ENCODE measurements at regions not wholly inside any gene's neighbourhood (a gene's known extent, or its start where the extent isn't known, plus 50 kb on each side); places are given as distances from the start of the nearest gene placed in this dataset.

DNA sequence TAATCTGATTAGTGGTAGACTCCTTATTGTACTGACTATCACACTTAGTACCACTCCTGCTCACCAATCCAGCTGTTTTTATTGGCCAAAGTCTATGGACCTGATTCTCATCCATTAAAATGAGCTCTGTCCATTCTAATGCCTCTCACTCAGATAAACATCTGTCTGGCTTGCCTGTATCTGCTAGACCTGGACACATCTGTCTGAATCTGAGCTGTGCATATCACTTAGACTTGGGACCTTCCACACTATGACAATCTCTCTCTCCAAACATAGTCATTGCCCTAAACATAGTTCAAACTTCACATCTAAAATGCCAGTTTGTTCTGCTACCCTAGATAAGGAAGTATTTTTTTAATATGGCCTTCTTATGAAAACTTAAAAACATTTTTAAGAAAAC, 92.6 kb downstream of the CENPW start:
- CTCF ChIA-PET = no interaction called here
- Histone ChIP-seq H3K4me3 (ENCODE audit: low read depth, low read length) (no peak overlapping the region), H3K36me3 (ENCODE audit: control insufficient read depth in 2 of 2, insufficient read depth in 1 of 2, low read length in 2 of 2) (no peaks in the 10 kb centered on the region), H3K9me3 (ENCODE audit: control insufficient read depth, insufficient read depth, low read depth, low read length) (no peaks in the 10 kb centered on the region), H3K4me1 (ENCODE audit: control insufficient read depth, insufficient read depth, low read length) (no peaks in the 10 kb centered on the region), H3K27ac (ENCODE audit: extremely low read depth, low read depth, low read length) (no peak overlapping the region)
- TF ChIP-seq ZNF555 (tag by site-specific recombination; conservative IDR thresholded peaks at IDR 0.05) (no peak), ZNF433 (tag by site-specific recombination; IDR thresholded peaks at IDR 0.05; ENCODE audit: low read depth) (no peak), ZNF785 (tag by site-specific recombination; IDR thresholded peaks at IDR 0.05) (no peak), ZBTB10 (tag by site-specific recombination; IDR thresholded peaks at IDR 0.05) (no peak), ZNF354C (tag by site-specific recombination; IDR thresholded peaks at IDR 0.05; ENCODE audit: borderline replicate concordance, low read depth) (no peak), ZFHX2 (tag by site-specific recombination; conservative IDR thresholded peaks at IDR 0.05) (no peak), BCL6B (tag by site-specific recombination; IDR thresholded peaks at IDR 0.05) (no peak), ZNF10 (tag by site-specific recombination; IDR thresholded peaks at IDR 0.05) (no peak), ZNF157 (tag by site-specific recombination; IDR thresholded peaks at IDR 0.05) (no peak), ZNF211 (tag by site-specific recombination; IDR thresholded peaks at IDR 0.05; ENCODE audit: low read depth) (no peak), ZNF560 (tag by site-specific recombination; IDR thresholded peaks at IDR 0.05; ENCODE audit: borderline replicate concordance) (no peak), ZNF561 (tag by site-specific recombination; IDR thresholded peaks at IDR 0.05; ENCODE audit: borderline replicate concordance) (no peak)
- TF ChIP-seq, protein P1, sequence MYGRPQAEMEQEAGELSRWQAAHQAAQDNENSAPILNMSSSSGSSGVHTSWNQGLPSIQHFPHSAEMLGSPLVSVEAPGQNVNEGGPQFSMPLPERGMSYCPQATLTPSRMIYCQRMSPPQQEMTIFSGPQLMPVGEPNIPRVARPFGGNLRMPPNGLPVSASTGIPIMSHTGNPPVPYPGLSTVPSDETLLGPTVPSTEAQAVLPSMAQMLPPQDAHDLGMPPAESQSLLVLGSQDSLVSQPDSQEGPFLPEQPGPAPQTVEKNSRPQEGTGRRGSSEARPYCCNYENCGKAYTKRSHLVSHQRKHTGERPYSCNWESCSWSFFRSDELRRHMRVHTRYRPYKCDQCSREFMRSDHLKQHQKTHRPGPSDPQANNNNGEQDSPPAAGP (tag by site-specific recombination; IDR thresholded peaks at IDR 0.05) = no peak
- POLR2A ChIA-PET = no interaction called here

DNA sequence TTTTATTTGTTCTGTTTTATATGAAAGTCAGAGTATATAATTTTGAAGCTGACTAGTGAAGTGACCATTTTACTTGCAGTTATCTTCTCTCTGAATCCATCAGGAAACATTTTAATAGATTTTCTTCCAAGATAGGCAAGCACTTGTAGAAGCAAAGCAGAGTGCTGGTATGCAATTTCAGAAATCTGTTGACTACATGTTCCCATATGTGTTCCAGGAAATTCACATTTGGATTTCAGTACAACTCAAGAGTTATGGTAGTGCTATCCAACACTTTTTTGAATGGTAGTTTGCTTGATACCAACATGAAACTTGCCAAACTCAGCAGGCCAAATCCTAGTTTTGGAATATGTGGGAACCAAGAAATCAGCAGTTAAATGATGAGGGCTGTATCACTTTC, 94.0 kb downstream of the CENPW start:
- CTCF ChIA-PET = interaction anchor here (0.6 kb wide), 1 partner anchor 122 kb away, joined by 3 read pairs; no protein-coding TSS in a partner anchor
- TF ChIP-seq, protein P2, sequence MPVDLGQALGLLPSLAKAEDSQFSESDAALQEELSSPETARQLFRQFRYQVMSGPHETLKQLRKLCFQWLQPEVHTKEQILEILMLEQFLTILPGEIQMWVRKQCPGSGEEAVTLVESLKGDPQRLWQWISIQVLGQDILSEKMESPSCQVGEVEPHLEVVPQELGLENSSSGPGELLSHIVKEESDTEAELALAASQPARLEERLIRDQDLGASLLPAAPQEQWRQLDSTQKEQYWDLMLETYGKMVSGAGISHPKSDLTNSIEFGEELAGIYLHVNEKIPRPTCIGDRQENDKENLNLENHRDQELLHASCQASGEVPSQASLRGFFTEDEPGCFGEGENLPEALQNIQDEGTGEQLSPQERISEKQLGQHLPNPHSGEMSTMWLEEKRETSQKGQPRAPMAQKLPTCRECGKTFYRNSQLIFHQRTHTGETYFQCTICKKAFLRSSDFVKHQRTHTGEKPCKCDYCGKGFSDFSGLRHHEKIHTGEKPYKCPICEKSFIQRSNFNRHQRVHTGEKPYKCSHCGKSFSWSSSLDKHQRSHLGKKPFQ (tag by site-specific recombination; IDR thresholded peaks at IDR 0.05) = no peak
- TF ChIP-seq ZNF157 (tag by site-specific recombination; IDR thresholded peaks at IDR 0.05) (no peak), FEZF1 (tag by site-specific recombination; IDR thresholded peaks at IDR 0.05) (no peak), ZNF792 (tag by site-specific recombination; IDR thresholded peaks at IDR 0.05) (no peak), ZNF473 (tag by site-specific recombination; IDR thresholded peaks at IDR 0.05) (no peak)
- TF ChIP-seq, protein P3, sequence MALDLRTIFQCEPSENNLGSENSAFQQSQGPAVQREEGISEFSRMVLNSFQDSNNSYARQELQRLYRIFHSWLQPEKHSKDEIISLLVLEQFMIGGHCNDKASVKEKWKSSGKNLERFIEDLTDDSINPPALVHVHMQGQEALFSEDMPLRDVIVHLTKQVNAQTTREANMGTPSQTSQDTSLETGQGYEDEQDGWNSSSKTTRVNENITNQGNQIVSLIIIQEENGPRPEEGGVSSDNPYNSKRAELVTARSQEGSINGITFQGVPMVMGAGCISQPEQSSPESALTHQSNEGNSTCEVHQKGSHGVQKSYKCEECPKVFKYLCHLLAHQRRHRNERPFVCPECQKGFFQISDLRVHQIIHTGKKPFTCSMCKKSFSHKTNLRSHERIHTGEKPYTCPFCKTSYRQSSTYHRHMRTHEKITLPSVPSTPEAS (tag by site-specific recombination; IDR thresholded peaks at IDR 0.05) = no peak

More for the DNA sequence above, 94.0 kb downstream of the CENPW start:
- H3K4me3 ChIP-seq (ENCODE audit: low read depth, low read length) = no peak overlapping the region
- POLR2A ChIA-PET = no interaction called here
- no peaks in the 10 kb centered on the region for H3K36me3 ChIP-seq (ENCODE audit: control insufficient read depth in 2 of 2, insufficient read depth in 1 of 2, low read length in 2 of 2)
- H3K4me1 ChIP-seq (ENCODE audit: control insufficient read depth, insufficient read depth, low read length) = no peaks in the 10 kb centered on the region
- H3K27ac ChIP-seq (ENCODE audit: extremely low read depth, low read depth, low read length) = no peak overlapping the region
- no peaks in the 10 kb centered on the region for H3K9me3 ChIP-seq (ENCODE audit: control insufficient read depth, insufficient read depth, low read depth, low read length)

Data from HEK293 (cell line).